Lower leg skin (tissue), 3 donors: ENCODE measurements at regions not wholly inside any gene's neighbourhood (a gene's known extent, or its start where the extent isn't known, plus 50 kb on each side); places are given as distances from the start of the nearest gene placed in this dataset.

Experiments
- CTCF ChIP-seq, 3 donors: fragments of 450-650 bp; IDR thresholded peaks; one replicate each; pipeline ENCODE4 v1.5.1; 2016; ENCODE audit warnings: antibody characterized with exemption in 3 of 3, mild to moderate bottlenecking in 3 of 3, moderate library complexity in 2 of 3
- POLR2A ChIP-seq, 2 donors: fragments of 450-650 bp; IDR thresholded peaks; one replicate each; pipeline ENCODE4 v1.6.1; 2016 to 2017; ENCODE audit warnings: antibody characterized with exemption in 2 of 2, mild to moderate bottlenecking in 1 of 2, moderate library complexity in 1 of 2

GRCh38 chr7:155925682-155926081 is 113.4 kb upstream of the SHH start:
- TF ChIP-seq CTCF (IDR thresholded peaks at IDR 0.05) (no peak), POLR2A (IDR thresholded peaks at IDR 0.05) (no peak)
